ENCODE measurements at regions not wholly inside any gene's neighbourhood (a gene's known extent, or its start where the extent isn't known, plus 50 kb on each side); places are given as distances from the start of the nearest gene placed in this dataset.

DNA sequence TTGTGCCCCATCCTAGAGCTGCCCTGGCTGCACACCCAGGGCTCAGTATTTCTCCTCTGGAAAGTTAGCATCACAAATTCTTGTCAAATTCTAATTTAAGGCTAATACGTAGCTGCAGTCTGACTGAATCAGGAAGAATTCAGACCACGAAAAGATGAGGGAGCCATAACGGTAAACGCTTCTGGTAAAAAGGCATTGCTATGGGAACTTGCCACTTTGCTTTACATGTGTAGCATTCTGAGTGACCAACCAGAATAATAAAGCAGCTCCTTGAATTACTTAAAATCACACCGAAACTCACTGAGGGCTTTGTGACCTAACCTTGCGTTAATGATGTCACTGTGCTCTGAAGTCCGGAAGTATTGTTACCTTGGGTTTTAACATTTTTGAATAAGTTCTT is 286.6 kb upstream of the TMTC4 start:
- peaks cover 13% of the 10 kb centered on the region for H3K27me3 ChIP-seq (ENCODE audit: insufficient read depth, low read length)
- no peak overlapping the region for H3K4me2 ChIP-seq (ENCODE audit: low read length)
- no peaks in the 10 kb centered on the region for H3K79me2 ChIP-seq (ENCODE audit: insufficient read depth, low read length)
- ATAC-seq (no peak), DNase-seq (ENCODE audit: low read depth, low spot score) (no peak)
- ChIA-PET POLR2A (no interaction called here), RAD21 (ENCODE audit: low non-redundant PET in 1 of 2, low total read pairs in 2 of 2, uncharacterized antibody in 2 of 2, unreplicated experiment in 2 of 2) (no interaction called here), CTCF (no interaction called here)
- H3K4me1 ChIP-seq (ENCODE audit: control insufficient read depth in 1 of 2, insufficient read depth in 2 of 2, low read length in 2 of 2): no peaks in the 10 kb centered on the region
- H3K9me2 ChIP-seq (ENCODE audit: insufficient read depth): no peaks in the 10 kb centered on the region
- TF ChIP-seq POLR2A (IDR thresholded peaks at IDR 0.05; ENCODE audit: borderline replicate concordance, extremely low read depth, insufficient read depth, insufficient read length): no peak
- no peak for TF ChIP-seq YY1 (IDR thresholded peaks at IDR 0.05; ENCODE audit: extremely low read depth, insufficient replicate concordance, low read depth, low read length)
- no peak for TF ChIP-seq TCF7L2 (IDR thresholded peaks at IDR 0.05; ENCODE audit: borderline replicate concordance, extremely low read depth, insufficient read depth, insufficient read length)
- no peak for TF ChIP-seq EZH2 (IDR thresholded peaks at IDR 0.05)
- no peak for TF ChIP-seq ZNF274 (IDR thresholded peaks at IDR 0.05; ENCODE audit: low read depth, low read length)
- TF ChIP-seq EZH2phosphoT487 (IDR thresholded peaks at IDR 0.05; ENCODE audit: borderline replicate concordance): no peak
- TF ChIP-seq CEBPB (IDR thresholded peaks at IDR 0.05; ENCODE audit: low read depth): no peak
- TF ChIP-seq ZFX (IDR thresholded peaks at IDR 0.05): no peak
- no peak for TF ChIP-seq POLR2AphosphoS5 (IDR thresholded peaks at IDR 0.05; ENCODE audit: low read depth, low read length)
- no peak for TF ChIP-seq EGR1 (IDR thresholded peaks at IDR 0.05; ENCODE audit: low read depth)
- TF ChIP-seq, protein P1, sequence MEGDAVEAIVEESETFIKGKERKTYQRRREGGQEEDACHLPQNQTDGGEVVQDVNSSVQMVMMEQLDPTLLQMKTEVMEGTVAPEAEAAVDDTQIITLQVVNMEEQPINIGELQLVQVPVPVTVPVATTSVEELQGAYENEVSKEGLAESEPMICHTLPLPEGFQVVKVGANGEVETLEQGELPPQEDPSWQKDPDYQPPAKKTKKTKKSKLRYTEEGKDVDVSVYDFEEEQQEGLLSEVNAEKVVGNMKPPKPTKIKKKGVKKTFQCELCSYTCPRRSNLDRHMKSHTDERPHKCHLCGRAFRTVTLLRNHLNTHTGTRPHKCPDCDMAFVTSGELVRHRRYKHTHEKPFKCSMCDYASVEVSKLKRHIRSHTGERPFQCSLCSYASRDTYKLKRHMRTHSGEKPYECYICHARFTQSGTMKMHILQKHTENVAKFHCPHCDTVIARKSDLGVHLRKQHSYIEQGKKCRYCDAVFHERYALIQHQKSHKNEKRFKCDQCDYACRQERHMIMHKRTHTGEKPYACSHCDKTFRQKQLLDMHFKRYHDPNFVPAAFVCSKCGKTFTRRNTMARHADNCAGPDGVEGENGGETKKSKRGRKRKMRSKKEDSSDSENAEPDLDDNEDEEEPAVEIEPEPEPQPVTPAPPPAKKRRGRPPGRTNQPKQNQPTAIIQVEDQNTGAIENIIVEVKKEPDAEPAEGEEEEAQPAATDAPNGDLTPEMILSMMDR (IDR thresholded peaks at IDR 0.05 in 2 of 3, conservative IDR thresholded peaks at IDR 0.05 in 1 of 3; ENCODE audit: borderline replicate concordance in 1 of 3, insufficient read depth in 1 of 3, low read depth in 2 of 3, low read length in 2 of 3): no peak
- no peak for TF ChIP-seq FOSL1 (IDR thresholded peaks at IDR 0.05; ENCODE audit: low read depth)
- TF ChIP-seq, protein P2, sequence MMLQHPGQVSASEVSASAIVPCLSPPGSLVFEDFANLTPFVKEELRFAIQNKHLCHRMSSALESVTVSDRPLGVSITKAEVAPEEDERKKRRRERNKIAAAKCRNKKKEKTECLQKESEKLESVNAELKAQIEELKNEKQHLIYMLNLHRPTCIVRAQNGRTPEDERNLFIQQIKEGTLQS (IDR thresholded peaks at IDR 0.05): no peak
- TF ChIP-seq SP1 (IDR thresholded peaks at IDR 0.05; ENCODE audit: low read depth): no peak
- TF ChIP-seq, protein P3, sequence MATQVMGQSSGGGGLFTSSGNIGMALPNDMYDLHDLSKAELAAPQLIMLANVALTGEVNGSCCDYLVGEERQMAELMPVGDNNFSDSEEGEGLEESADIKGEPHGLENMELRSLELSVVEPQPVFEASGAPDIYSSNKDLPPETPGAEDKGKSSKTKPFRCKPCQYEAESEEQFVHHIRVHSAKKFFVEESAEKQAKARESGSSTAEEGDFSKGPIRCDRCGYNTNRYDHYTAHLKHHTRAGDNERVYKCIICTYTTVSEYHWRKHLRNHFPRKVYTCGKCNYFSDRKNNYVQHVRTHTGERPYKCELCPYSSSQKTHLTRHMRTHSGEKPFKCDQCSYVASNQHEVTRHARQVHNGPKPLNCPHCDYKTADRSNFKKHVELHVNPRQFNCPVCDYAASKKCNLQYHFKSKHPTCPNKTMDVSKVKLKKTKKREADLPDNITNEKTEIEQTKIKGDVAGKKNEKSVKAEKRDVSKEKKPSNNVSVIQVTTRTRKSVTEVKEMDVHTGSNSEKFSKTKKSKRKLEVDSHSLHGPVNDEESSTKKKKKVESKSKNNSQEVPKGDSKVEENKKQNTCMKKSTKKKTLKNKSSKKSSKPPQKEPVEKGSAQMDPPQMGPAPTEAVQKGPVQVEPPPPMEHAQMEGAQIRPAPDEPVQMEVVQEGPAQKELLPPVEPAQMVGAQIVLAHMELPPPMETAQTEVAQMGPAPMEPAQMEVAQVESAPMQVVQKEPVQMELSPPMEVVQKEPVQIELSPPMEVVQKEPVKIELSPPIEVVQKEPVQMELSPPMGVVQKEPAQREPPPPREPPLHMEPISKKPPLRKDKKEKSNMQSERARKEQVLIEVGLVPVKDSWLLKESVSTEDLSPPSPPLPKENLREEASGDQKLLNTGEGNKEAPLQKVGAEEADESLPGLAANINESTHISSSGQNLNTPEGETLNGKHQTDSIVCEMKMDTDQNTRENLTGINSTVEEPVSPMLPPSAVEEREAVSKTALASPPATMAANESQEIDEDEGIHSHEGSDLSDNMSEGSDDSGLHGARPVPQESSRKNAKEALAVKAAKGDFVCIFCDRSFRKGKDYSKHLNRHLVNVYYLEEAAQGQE (IDR thresholded peaks at IDR 0.05; ENCODE audit: low read depth): no peak
- intact Hi-C loops (cut with micrococcal nuclease): no loop called here
- no TSS peak for BruUV-seq (replicated peaks)
- no peaks in the 10 kb centered on the region for H3K36me3 ChIP-seq (ENCODE audit: control insufficient read depth in 1 of 2, insufficient read depth in 2 of 2, low read length in 2 of 2)
- no peak overlapping the region for H2AFZ ChIP-seq (ENCODE audit: low read depth, low read length, poor library complexity, severe bottlenecking)
- no peaks in the 10 kb centered on the region for H3K9me3 ChIP-seq (ENCODE audit: control insufficient read depth in 1 of 2, insufficient read depth in 1 of 2, low read depth in 1 of 2, low read length in 2 of 2)
- no peak overlapping the region for H3K4me3 ChIP-seq (replicated peaks in 1 of 2; ENCODE audit: low read depth in 1 of 2, low read length in 2 of 2)
- no peak overlapping the region for H3K9ac ChIP-seq (ENCODE audit: low read length)
- H4K20me1 ChIP-seq (ENCODE audit: insufficient read depth): no peaks in the 10 kb centered on the region
- H3K27ac ChIP-seq (ENCODE audit: low read depth, low read length): no peak overlapping the region

All from HCT116 (cell line).